Skin epidermis (tissue), 12 donors: ENCODE measurements at regions not wholly inside any gene's neighbourhood (a gene's known extent, or its start where the extent isn't known, plus 50 kb on each side); places are given as distances from the start of the nearest gene placed in this dataset.

Experiments
- H3K27ac ChIP-seq, 21 experiments: fragments of 200-600 bp; sonication (generic) in 11 of 21; one replicate each; pipeline ENCODE4 v1.5.0; 2020; ENCODE audit warnings: mild to moderate bottlenecking in 3 of 21, inconsistent platforms in 2 of 21, moderate library complexity in 2 of 21
- H3K4me3 ChIP-seq, 7 experiments: fragments of 200-600 bp; sonication (generic) in 2 of 7; one replicate each; pipeline ENCODE4 v1.5.0; 2020; ENCODE audit warnings: inconsistent platforms in 2 of 7, mild to moderate bottlenecking in 2 of 7, moderate library complexity in 1 of 7

DNA sequence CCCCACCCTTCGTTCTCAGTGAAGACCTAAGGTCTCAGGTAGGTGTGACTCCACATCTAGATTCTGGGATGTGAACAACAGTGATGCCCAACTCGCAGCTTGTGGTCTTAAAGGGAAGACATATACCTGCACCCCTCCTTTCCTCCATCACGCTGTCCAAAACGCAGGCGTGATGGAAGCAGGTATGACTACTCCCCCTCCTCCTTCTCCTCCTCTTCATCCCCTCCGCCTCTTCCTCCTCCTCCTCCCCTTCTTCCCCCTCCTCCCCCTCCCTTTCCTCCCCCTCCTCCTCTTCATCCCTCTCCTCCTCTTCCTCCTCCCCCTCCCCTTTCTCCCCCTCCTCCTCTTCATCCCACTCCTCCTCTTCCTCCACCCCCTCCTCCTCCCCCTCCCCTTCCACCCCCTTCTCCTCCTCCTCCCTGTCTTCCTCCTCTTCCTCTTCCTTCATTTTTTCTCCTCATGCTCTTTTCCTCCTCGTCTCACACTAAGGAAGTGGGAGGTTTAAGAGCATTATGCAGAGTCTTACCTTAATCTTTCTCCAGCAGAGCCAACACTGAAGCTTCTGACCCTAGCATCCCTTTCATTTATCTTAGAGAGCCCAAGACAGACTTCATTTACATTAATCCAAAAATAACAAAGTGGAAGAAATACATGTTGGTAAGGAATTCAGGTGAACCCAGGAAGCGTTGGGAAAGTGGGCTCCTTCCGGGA is 352.5 kb downstream of the FOXL1 start:
- Histone ChIP-seq H3K4me3 (no peak overlapping the region), H3K27ac (no peak overlapping the region)

- no peak overlapping the region for H3K4me3 ChIP-seq
- H3K27ac ChIP-seq, result peak overlapping the region in 3 of 21 experiments; percentile 11 to 65 (median 53)
Observed at GRCh38 chr16:86931410-86931941, 353.1 kb downstream of the FOXL1 start.

GRCh38 chr16:86932130-86932982 is 354.0 kb downstream of the FOXL1 start:
- Histone ChIP-seq H3K4me3 (no peak overlapping the region), H3K27ac (peak overlapping the region in 2 of 21 experiments; percentile 11 to 65)

GRCh38 chr16:86934581-86935375 is 356.4 kb downstream of the FOXL1 start:
- H3K27ac ChIP-seq, result no peak overlapping the region

DNA sequence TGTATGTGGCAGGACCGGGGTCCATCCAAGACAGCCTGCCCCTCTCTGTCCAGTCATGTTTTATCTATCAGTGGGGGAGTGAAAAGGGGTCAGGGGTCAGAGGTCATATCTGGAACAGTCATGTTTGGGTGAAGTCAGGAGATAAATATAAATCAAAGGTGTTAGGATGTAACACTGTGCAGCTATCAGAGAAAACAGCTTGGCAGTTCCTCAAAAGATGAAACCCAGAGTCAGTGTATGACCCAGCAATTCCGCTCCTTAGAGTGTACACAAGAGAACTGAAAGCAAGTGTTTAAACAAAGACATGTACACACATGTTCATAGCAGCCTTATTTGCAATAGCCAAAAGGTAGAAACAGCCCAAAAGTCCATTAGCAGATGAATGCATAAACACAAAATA is 361.3 kb downstream of the FOXL1 start:
- no peak overlapping the region for H3K4me3 ChIP-seq
- no peak overlapping the region for H3K27ac ChIP-seq

More at GRCh38 chr16:86934581-86935375, 356.4 kb downstream of the FOXL1 start:
- H3K4me3 ChIP-seq, result no peak overlapping the region

- peak overlapping the region in 2 of 21 experiments; percentile 14 to 17 for H3K27ac ChIP-seq
- H3K4me3 ChIP-seq, result no peak overlapping the region
Observed at GRCh38 chr16:86941731-86942130, 363.4 kb downstream of the FOXL1 start.

GRCh38 chr16:86942151-86943051 is 364.1 kb downstream of the FOXL1 start:
- peak overlapping the region in 4 of 21 experiments; percentile 17 to 59 (median 39) for H3K27ac ChIP-seq

GRCh38 chr16:86945166-86945900 is 367.0 kb downstream of the FOXL1 start:
- H3K27ac ChIP-seq, result no peak overlapping the region
- H3K4me3 ChIP-seq, result no peak overlapping the region

More at GRCh38 chr16:86942151-86943051, 364.1 kb downstream of the FOXL1 start:
- no peak overlapping the region for H3K4me3 ChIP-seq

DNA sequence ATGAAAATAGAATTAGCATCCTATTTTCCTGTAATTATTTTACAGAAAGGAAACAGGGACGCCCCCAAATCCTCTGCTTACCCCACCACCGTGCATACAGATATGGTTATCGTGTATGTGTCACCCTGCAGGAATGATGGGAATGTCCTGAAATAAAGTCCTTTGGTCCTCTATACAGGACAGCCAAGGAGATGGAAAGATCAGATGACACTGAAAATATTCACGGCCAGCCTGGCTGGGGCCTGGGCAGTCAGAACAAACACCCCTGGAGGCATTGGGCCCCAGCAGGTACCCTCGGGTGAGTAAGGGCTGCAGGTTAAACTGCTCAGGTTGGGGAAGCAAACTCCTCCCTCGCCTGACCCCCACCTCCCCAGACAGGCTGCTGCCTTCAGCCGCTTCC is 368.0 kb downstream of the FOXL1 start:
- Histone ChIP-seq H3K4me3 (no peak overlapping the region), H3K27ac (no peak overlapping the region)

DNA sequence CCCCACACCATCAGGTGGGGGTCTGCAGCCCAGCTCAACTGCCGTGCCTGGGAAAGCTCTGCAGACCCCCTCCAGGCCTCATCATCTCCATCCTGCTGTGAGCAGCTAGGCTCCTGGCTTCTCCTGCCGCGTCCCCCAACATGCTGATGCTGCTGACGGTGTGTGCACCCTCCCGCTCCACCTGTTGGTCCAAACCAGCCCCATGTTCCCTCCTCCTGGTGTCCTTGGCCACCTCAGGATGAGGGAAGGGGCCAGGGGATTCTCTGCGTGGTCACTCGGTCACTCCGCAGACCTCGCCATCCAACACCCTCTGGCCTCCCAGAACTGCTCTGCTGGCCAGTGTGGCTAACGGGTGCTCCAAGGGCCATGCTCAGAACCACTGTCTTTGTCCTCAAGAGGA is 368.6 kb downstream of the FOXL1 start:
- no peak overlapping the region for H3K27ac ChIP-seq
- H3K4me3 ChIP-seq, result no peak overlapping the region

- H3K27ac ChIP-seq, result no peak overlapping the region
- no peak overlapping the region for H3K4me3 ChIP-seq
Observed at GRCh38 chr16:86948046-86948445, 369.1 kb downstream of the C16orf95 start.

- Histone ChIP-seq H3K27ac (no peak overlapping the region), H3K4me3 (no peak overlapping the region)
Observed at GRCh38 chr16:86949116-86949515, 368.1 kb downstream of the C16orf95 start.

DNA sequence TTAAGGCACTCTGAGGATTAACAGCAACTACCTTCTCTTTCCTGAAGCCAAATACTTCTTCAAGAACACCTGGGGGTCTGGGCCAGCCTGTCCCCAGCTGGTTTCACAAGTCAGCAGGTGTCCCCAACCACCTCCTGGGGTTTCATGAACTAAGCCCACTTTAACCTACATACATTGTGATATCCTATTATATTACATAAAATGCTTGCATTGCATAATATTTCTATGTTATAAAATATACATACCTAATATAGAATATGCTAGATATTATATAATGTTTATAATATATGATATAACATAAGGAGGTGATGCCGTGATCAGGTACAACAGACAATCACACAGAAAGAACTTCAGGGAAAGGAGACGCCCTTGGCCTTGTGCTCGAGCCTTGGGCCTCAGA is 367.6 kb downstream of the C16orf95 start:
- Histone ChIP-seq H3K27ac (no peak overlapping the region), H3K4me3 (no peak overlapping the region)

DNA sequence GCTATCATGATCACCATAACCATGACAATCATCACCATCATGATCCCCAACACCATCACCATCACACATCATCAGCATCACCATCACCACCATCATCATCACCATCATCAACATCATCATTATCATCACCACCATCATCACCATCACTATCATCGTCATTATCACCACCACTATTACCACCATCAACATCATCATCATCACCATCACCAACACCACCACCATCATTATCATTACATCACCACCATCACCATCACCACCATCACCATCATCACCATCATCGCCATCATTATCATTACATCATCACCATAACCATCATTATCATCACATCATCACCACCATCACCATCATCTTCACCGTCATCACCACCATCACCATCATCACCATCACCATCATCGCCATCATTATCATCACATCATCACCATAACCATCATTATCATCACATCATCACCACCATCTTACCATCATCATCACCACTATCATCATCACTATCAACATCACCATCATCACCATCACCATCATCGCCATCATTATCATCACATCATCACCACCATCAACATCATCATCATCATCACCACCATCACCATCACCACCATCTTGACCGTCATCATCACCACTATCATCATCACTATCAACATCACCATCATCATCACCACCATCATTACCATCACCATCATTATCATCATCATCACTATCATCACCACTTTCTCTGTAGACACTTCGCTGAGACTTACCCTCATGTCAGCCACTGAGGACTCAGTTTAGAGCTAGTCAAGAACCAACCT is 366.0 kb downstream of the C16orf95 start:
- Histone ChIP-seq H3K27ac (no peak overlapping the region), H3K4me3 (no peak overlapping the region)

- Histone ChIP-seq H3K27ac (peak overlapping the region in 6 of 21 experiments; percentile 3 to 47 (median 15)), H3K4me3 (no peak overlapping the region)
Observed at GRCh38 chr16:86951831-86952598, 365.2 kb downstream of the C16orf95 start.

GRCh38 chr16:86952769-86953168 is 364.4 kb downstream of the C16orf95 start:
- H3K27ac ChIP-seq, result peak overlapping the region in 3 of 21 experiments; percentile 10 to 47 (median 27)

More at GRCh38 chr16:86952769-86953168, 364.4 kb downstream of the C16orf95 start:
- H3K4me3 ChIP-seq, result no peak overlapping the region
